WTC11 (cell line): ENCODE measurements at regions not wholly inside any gene's neighbourhood (a gene's known extent, or its start where the extent isn't known, plus 50 kb on each side); places are given as distances from the start of the nearest gene placed in this dataset.

Experiments
- ATAC-seq: fragments of 200-7000 bp; cut with Tn5 transposase; 2 replicates; pipeline ENCODE4 v1.10.0; 2021; ENCODE audit warnings: mild to moderate bottlenecking, moderate library complexity
- CTCF ChIA-PET: fragments of 300-600 bp; sonication (Branson Sonifier 250); formaldehyde crosslinking; loops from one replicate; lab custom pipeline; 2021; ENCODE audit warnings: antibody characterized with exemption; lab: Charles Lee
- POLR2A ChIA-PET: fragments of 350-600 bp; sonication (Branson Sonifier 250); formaldehyde crosslinking; loops from one replicate; lab custom pipeline; 2021; ENCODE audit warnings: antibody characterized with exemption; lab: Charles Lee
- DNase-seq: peaks from one replicate; pipeline ENCODE4 v3.0.0; 2021; ENCODE audit warnings: low spot score
- H3K27ac Mint-ChIP-seq: 2 replicates; pipeline ENCODE4 v1.8.0; 2021; ENCODE audit warnings: mixed read lengths
- H3K27me3 Mint-ChIP-seq: 2 replicates; pipeline ENCODE4 v1.8.0; 2021; ENCODE audit warnings: low read depth, mild to moderate bottlenecking, moderate library complexity, mixed read lengths
- H3K36me3 Mint-ChIP-seq: 2 replicates; pipeline ENCODE4 v1.8.0; 2021; ENCODE audit warnings: mixed read lengths
- H3K4me1 Mint-ChIP-seq: 2 replicates; pipeline ENCODE4 v1.8.0; 2022; ENCODE audit warnings: mixed read lengths
- H3K4me3 Mint-ChIP-seq: 2 replicates; pipeline ENCODE4 v1.8.0; 2021; ENCODE audit warnings: mild to moderate bottlenecking, moderate library complexity, mixed read lengths
- H3K9me3 Mint-ChIP-seq: 2 replicates; pipeline ENCODE4 v1.8.0; 2021; ENCODE audit warnings: mixed read lengths
- AFF4 ChIP-seq: sonication (generic); formaldehyde crosslinking; IDR thresholded peaks from 2 replicates; pipeline ENCODE4 v1.8.1; 2023; ENCODE audit warnings: mild to moderate bottlenecking, missing genetic modification reagents, borderline replicate concordance
- ATF1 ChIP-seq: sonication (generic); formaldehyde crosslinking; IDR thresholded peaks from 2 replicates; pipeline ENCODE4 v1.8.1; 2023; ENCODE audit warnings: mild to moderate bottlenecking, moderate library complexity, missing genetic modification reagents
- ATF6 ChIP-seq: sonication (generic); formaldehyde crosslinking; IDR thresholded peaks from 2 replicates; pipeline ENCODE4 v1.8.1; 2023; ENCODE audit warnings: mild to moderate bottlenecking, missing genetic modification reagents
- E2F1 ChIP-seq: sonication (generic); formaldehyde crosslinking; IDR thresholded peaks from 2 replicates; pipeline ENCODE4 v1.8.0; 2022; ENCODE audit warnings: mild to moderate bottlenecking, missing genetic modification reagents
- E2F5 ChIP-seq: sonication (generic); formaldehyde crosslinking; IDR thresholded peaks from 2 replicates; pipeline ENCODE4 v1.8.1; 2022; ENCODE audit warnings: mild to moderate bottlenecking, moderate library complexity, missing genetic modification reagents
- EMX1 ChIP-seq: fragments of 250-450 bp; sonication (Bioruptor Pico); IDR thresholded peaks from 2 replicates; pipeline ENCODE4 v1.8.0; 2021; ENCODE audit warnings: mild to moderate bottlenecking
- ETV6 ChIP-seq: sonication (generic); formaldehyde crosslinking; IDR thresholded peaks from 2 replicates; pipeline ENCODE4 v1.8.1; 2022; ENCODE audit warnings: mild to moderate bottlenecking, missing genetic modification reagents
- GRHL2 ChIP-seq: fragments of 250-450 bp; sonication (Bioruptor Pico); IDR thresholded peaks from 2 replicates; pipeline ENCODE4 v1.8.0; 2022; ENCODE audit warnings: mild to moderate bottlenecking, moderate library complexity; ENCODE audit not compliant: insufficient replicate concordance, severe bottlenecking
- GTF2I ChIP-seq: fragments of 250-450 bp; sonication (Bioruptor Pico); conservative IDR thresholded peaks from 2 replicates; pipeline ENCODE4 v1.4.0; 2021; ENCODE audit warnings: mild to moderate bottlenecking
- JAZF1 ChIP-seq: fragments of 250-450 bp; sonication (Bioruptor Pico); IDR thresholded peaks from 2 replicates; pipeline ENCODE4 v1.9.0; 2021; ENCODE audit warnings: moderate library complexity, mild to moderate bottlenecking, inconsistent platforms
- NFYB ChIP-seq: sonication (generic); formaldehyde crosslinking; conservative IDR thresholded peaks from 2 replicates; pipeline ENCODE4 v1.8.0; 2022; ENCODE audit warnings: low read depth, missing genetic modification reagents
- OVOL2 ChIP-seq: fragments of 250-450 bp; sonication (Bioruptor Pico); IDR thresholded peaks from 2 replicates; pipeline ENCODE4 v1.9.0; 2021; ENCODE audit warnings: mild to moderate bottlenecking, borderline replicate concordance
- PREB ChIP-seq: sonication (generic); formaldehyde crosslinking; IDR thresholded peaks from 2 replicates; pipeline ENCODE4 v1.8.1; 2022; ENCODE audit warnings: mild to moderate bottlenecking, missing genetic modification reagents, moderate library complexity, borderline replicate concordance
- SP1 ChIP-seq: sonication (generic); formaldehyde crosslinking; conservative IDR thresholded peaks from 2 replicates; pipeline ENCODE4 v1.8.1; 2022; ENCODE audit warnings: missing genetic modification reagents
- TP53 ChIP-seq: sonication (generic); formaldehyde crosslinking; IDR thresholded peaks from 2 replicates; pipeline ENCODE4 v1.8.1; 2023; ENCODE audit warnings: mild to moderate bottlenecking, missing genetic modification reagents
- USF2 ChIP-seq: sonication (generic); formaldehyde crosslinking; IDR thresholded peaks from 2 replicates; pipeline ENCODE4 v1.8.1; 2023; ENCODE audit warnings: mild to moderate bottlenecking, missing genetic modification reagents, moderate library complexity
- ZMAT4 ChIP-seq: fragments of 250-450 bp; sonication (Bioruptor Pico); IDR thresholded peaks from 2 replicates; pipeline ENCODE4 v1.9.0; 2021; ENCODE audit warnings: mild to moderate bottlenecking
- ZNF232 ChIP-seq: sonication (generic); formaldehyde crosslinking; IDR thresholded peaks from 2 replicates; pipeline ENCODE4 v1.8.0; 2022; ENCODE audit warnings: mild to moderate bottlenecking, missing genetic modification reagents
- ZNF532 ChIP-seq: fragments of 250-450 bp; sonication (Bioruptor Pico); IDR thresholded peaks from 2 replicates; pipeline ENCODE4 v1.9.0; 2021; ENCODE audit warnings: mild to moderate bottlenecking, borderline replicate concordance

- no peak for TF ChIP-seq ZNF532
These were observed 703.1 kb upstream of the MDGA2 start (continued) for GRCh38 chr14:48378541-48378940.

- no peak for TF ChIP-seq SP1 (CRISPR knock-in tag)
- no peak for TF ChIP-seq OVOL2 (CRISPR knock-in tag)
- no peak for TF ChIP-seq JAZF1
- H3K27me3 Mint-ChIP-seq = peaks cover 5% of the 10 kb centered on the region
- H3K4me1 Mint-ChIP-seq = peaks cover 15% of the 10 kb centered on the region
- H3K4me3 Mint-ChIP-seq = no peak overlapping the region
- no peak overlapping the region for H3K27ac Mint-ChIP-seq
- ChIA-PET CTCF (no interaction called here), POLR2A (no interaction called here)
- DNase-seq (no peak), ATAC-seq (no peak)
- peaks cover 15% of the 10 kb centered on the region for H3K36me3 Mint-ChIP-seq
- H3K9me3 Mint-ChIP-seq = peaks cover 27% of the 10 kb centered on the region
These were observed 698.6 kb upstream of the MDGA2 start for GRCh38 chr14:48373981-48374380.

GRCh38 chr14:48350971-48351370 is 675.6 kb upstream of the MDGA2 start:
- Mint-ChIP-seq H3K4me1 (no peaks in the 10 kb centered on the region), H3K4me3 (no peak overlapping the region), H3K9me3 (peaks cover 9% of the 10 kb centered on the region; the same call in 1 of the 2 replicates), H3K27ac (no peak overlapping the region), H3K27me3 (no peaks in the 10 kb centered on the region), H3K36me3 (0 out of 2 replicates have a peak, but pooled peaks cover 6% of the 10 kb centered on the region)
- POLR2A ChIA-PET = no interaction called here
- no peak for ATAC-seq
- no peak for DNase-seq
- CTCF ChIA-PET = no interaction called here
- no peak for TF ChIP-seq SP1 (CRISPR knock-in tag)
- TF ChIP-seq ZNF232 (CRISPR knock-in tag) = no peak
- no peak for TF ChIP-seq GRHL2 (CRISPR knock-in tag)
- TF ChIP-seq AFF4 (CRISPR knock-in tag) = no peak
- no peak for TF ChIP-seq ZMAT4 (CRISPR knock-in tag)
- TF ChIP-seq ETV6 (CRISPR knock-in tag) = no peak
- TF ChIP-seq ATF1 (CRISPR knock-in tag) = no peak
- no peak for TF ChIP-seq TP53 (CRISPR knock-in tag)
- TF ChIP-seq PREB = no peak
- TF ChIP-seq EMX1 (CRISPR knock-in tag) = no peak
- no peak for TF ChIP-seq E2F5
- TF ChIP-seq ATF6 = no peak
- TF ChIP-seq E2F1 = no peak
- TF ChIP-seq GTF2I (CRISPR knock-in tag) = no peak
- no peak for TF ChIP-seq USF2 (CRISPR knock-in tag)
- no peak for TF ChIP-seq NFYB (CRISPR knock-in tag)
